ACHN (cell line): ENCODE measurements at regions not wholly inside any gene's neighbourhood (a gene's known extent, or its start where the extent isn't known, plus 50 kb on each side); places are given as distances from the start of the nearest gene placed in this dataset.

Experiments
- DNase-seq: peaks from one replicate; pipeline ENCODE4 v3.0.0-alpha.2; 2015
- in situ Hi-C: cut with HindIII; loops from 2 replicates; pipeline ENCODE4 v1.10.0; 2017; ENCODE audit warnings: low sequenced_read_pairs, low pct_ligation_motif_present, low pct_unique_long_range_greater_than_20kb

DNA sequence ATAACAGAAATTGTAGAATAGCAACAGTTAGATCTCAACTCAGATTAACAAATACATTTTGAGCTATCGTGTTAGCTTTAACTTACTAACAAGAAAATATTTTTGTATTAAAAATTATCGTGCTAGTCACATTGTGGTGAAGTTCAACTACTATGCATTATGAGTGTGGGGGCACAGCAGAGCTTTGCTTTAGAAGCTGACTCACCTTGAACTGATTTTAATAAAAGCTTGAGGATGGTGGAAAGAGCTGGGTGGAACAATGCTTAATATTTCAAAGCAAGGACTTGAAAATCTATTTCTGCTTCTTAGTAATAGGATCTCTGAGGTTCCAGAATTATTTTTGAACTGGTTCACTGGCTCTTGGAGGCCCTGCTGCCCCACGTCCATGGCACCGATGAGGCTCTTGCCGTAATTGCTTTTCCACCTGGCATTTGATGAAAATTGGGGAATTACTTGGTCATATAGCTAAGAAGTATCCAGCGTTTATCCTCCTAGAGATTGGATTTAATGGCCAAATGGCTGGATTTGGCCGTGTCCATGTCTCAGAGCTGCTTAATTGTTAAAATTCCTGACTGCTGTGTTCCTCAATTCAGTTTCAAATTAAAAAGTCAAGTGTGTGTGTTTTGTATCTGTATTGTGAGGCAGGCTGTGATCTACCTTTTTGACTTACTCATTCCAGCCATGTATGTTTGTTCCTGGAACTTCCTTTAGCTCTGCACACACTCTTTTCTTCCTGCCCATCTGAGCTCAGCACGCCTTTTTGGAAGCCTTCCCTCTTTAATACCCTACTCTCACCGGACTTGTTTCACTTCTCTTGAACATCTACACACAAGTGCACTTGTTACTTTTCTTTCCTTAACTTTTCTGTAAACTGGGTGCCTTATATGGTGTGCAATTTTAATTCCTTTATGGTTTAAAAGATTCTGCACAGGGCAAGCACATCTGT is 66.6 kb upstream of the LIMCH1 start:
- in situ Hi-C loops = no loop called here
- DNase-seq = no peak

DNA sequence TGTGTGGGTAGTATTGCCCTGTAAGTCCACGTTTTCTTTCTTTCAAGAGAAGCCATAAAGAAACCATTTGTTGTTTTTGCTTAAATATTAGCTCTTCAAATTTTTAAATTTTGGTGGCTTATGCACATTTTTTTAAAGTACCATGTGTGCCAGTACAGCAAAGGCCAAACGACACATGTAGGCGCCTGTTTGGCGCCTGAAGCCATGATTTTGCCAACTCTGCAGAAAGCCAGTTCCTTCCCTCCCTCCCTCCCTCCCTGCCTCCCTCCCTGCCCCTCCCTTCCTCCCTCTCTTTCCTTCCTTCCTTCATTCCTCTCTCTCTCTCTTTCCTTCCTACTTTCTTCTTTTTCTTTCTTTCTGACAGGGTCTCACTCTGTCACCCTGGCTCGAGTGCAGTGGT is 65.9 kb upstream of the LIMCH1 start:
- DNase-seq = no peak
- in situ Hi-C loops = no loop called here

DNA sequence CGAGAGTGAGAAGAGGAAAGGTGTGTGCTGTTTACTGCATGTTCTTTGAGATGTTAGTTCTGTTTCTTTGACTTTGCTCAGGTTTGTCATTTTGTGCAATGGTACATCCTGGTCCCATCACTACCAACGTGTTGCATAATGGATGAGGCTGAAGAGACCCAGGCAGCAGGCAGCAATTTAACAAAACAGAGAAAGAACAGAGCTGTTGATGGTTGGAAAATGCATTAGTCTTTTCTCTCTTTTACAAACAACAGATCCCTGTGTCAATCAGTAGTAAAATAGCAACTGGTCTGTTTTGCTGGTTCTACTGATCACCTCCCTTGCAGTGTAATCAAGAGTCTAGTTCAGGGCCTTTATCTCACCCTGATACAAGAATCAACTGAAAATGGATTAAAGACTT is 64.8 kb upstream of the LIMCH1 start:
- DNase-seq = no peak
- in situ Hi-C loops = no loop called here

DNA sequence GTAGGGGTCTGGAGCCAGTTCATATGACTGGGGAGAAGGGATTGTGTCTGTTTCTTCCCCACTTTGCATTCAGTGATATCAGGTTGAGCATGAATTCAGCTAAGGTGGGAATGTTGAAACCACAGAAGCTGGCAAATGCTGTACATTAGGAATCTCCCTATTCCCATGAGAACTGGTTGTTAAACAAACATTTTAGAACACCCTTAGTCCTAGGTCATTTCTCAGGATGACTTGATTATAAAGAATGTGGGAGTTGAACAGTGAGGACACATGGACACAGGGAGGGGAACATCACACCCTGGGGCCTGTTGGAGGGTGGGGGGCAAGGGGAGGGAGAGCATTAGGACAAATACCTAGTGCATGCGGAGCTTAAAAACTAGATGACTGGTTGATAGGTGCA is 62.6 kb upstream of the LIMCH1 start:
- DNase-seq = no peak
- in situ Hi-C loops = no loop called here

DNA sequence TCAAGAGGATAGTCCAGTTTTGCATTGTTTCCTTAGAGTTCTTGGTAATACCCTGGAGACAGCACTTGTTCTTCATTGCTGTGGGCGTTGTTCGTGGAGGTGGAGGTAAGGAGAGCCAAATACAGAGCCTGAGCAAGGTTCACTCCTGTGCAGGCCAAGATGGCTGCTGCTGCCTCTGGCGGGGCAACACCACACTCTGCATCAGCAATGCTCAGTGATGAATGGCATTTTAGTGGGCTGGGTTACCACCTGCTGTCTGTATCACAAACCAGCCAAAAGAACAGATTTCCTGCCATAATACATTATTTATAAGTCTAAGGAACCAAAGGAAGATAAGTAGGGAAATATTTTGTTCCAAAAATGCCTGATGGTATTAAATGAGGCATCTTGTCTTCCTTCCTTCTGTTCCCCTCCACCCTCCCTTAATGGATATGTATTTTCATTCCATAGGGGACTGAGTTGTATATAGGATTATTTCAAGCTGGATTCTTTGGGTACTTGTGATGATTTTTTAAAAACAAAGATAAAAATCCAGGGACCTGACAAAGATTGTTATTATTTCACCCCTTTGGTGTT is 61.6 kb upstream of the LIMCH1 start:
- in situ Hi-C loops = no loop called here
- no peak for DNase-seq

DNA sequence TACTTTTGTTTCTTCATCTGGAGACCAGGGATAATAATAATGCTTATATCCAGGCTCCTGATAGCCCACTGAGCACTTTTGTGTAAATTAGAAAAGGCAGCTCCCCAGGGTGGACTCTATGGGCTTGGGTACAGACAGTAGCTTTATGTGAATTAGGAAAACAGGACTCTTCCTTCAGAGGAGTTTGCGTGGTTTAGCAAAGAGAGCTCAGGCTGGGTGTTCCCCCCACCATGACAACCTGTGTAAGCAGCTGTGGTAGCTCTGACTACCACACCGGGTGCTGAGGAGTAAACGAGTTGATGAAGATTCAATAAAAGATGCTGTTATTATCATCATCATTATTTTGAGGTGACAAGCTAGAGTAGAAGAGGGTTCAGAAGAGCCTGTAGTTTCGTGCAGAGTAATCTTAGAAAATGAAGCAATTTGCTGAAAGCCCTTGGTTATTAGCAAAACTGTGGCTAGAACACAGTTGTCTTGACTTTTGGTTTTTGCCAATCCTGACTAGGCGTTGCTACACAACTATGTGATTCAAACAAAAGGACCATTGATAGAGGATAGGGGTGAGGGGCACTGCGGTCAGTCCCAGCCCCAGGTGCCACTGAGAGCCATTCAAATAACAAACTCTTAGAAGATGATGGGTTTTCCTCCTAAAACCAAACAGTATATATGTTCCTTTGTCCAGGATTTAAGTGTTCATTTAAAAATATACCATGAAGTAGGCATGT is 60.6 kb upstream of the LIMCH1 start:
- in situ Hi-C loops = no loop called here

DNA sequence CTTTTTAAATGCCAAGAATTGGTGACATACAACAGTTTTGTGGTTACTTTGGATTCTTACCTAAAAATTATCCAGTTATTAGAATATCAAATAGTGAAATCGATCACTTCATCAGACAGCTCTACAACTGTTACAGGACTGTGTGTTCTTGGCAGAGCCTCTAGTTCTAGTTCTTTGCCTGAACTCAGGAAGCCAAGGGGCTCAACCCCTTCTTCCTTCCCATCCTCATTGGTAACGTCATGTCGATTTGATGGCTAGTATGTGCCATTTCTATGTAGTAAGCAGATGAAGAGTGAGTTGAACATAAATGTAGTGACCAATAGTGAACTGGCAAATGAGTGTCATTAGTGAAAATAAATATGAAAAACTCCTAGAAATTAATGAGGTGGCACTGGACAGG is 59.4 kb upstream of the LIMCH1 start:
- in situ Hi-C loops = no loop called here
- DNase-seq = no peak

More for the DNA sequence above, 60.6 kb upstream of the LIMCH1 start:
- no peak for DNase-seq

DNA sequence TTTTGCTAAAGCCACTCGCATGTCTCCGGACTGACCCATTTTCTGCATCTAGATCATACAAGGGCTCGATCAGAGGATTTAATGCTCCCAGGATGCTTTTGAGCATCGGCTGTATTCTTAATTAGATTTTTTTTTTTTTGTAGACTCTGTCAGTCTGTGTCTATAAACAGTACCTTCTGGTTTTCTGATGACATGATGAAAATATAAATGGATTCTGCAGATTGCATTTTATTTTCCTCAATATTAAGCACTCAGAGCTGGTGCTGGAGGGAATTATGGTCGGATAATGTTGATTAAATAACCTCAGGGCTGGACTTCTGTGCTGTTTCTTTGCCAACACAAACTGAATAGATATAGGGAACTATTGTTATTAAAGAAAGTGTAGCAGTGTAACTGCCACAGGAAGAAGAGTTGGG is 57.1 kb upstream of the LIMCH1 start:
- DNase-seq = no peak
- in situ Hi-C loops = no loop called here

DNA sequence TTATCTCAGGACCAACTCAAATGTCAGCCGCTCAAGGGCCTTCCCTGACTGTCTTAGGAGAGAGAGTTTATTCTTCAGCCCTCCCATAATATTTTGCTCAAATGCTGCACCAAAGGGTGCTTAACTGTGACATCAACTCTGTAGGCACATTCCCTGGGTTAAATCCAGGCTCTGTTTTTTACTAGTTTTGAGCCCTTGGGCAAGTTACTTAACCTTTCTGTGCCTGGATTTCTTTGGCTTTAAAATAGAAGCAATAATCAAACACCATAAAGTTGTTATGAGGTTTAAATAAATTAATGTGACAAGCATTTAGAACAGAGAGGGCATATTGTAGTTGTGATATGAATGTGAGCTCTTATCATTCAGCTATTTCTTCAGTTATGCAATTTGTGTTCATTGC is 54.2 kb upstream of the LIMCH1 start:
- no peak for DNase-seq
- in situ Hi-C loops = no loop called here

DNA sequence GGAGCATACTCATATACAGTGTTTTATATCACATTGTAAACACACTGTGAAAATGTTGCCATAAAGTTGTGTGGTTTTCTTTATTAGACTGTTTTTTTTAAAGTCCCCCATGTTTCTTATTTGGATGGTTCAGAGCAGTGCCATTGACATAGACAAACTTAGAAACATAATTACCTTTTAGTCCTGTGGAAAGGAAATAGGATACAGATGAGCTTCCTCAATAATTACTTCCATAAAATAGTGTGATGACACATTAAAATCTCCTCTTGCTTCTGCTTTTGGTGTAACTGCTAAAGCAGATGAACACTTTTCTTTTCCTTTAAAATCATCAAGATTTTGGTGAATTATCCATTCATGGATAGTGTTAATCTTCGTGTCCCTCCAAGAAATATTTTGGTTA is 52.9 kb upstream of the LIMCH1 start:
- no peak for DNase-seq
- in situ Hi-C loops = no loop called here

DNA sequence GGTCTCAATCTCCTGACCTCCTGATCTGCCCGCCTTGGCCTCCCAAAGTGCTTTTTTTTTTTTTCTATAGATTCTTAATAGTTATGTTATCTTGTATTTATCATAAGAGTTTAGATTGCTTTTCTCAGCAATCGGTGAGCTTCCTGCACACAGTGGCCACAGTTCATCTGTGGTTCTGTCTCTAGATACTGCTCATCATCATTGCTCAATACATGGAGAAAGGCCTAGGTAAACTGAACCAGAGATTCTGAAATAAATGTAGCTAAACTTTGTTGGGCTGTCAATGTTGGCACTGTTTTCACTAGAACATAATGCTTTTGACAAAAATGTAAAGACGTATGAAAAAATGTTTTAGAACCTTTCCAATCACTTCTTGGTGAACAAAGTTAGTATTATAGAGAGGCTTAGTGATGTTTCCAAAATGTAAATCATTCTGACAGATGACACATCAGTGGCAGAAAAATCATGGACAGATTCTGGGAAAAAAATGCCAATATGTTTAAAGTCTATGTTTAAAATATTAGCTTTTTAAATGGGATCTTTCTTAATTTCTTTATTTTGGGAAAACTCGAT is 50.0 kb upstream of the LIMCH1 start:
- in situ Hi-C loops = no loop called here
- DNase-seq = no peak
